Activated CD4-positive, alpha-beta T cell treated with anti-CD3 and anti-CD28 coated beads, Interleukin-2, amount 10 ng/mL, durations not matched to agents 24 days and 14 days (primary cell): ENCODE measurements at regions not wholly inside any gene's neighbourhood (a gene's known extent, or its start where the extent isn't known, plus 50 kb on each side); places are given as distances from the start of the nearest gene placed in this dataset.

ENCODE experiments used
- DNase-seq: peaks from one replicate; pipeline ENCODE4 v3.0.0; 2022
- H3K27ac Mint-ChIP-seq: one replicate; pipeline ENCODE4 v1.8.0; 2022; ENCODE audit warnings: mild to moderate bottlenecking, mixed read lengths
- H3K27me3 Mint-ChIP-seq: one replicate; pipeline ENCODE4 v1.8.0; 2022; ENCODE audit warnings: mixed read lengths
- H3K36me3 Mint-ChIP-seq: one replicate; pipeline ENCODE4 v1.8.0; 2022; ENCODE audit warnings: low read depth, mild to moderate bottlenecking, mixed read lengths
- H3K4me1 Mint-ChIP-seq: one replicate; pipeline ENCODE4 v1.8.0; 2021; ENCODE audit warnings: mixed read lengths
- H3K4me3 Mint-ChIP-seq: one replicate; pipeline ENCODE4 v1.8.0; 2022; ENCODE audit warnings: mild to moderate bottlenecking, moderate library complexity, mixed read lengths
- H3K9me3 Mint-ChIP-seq: one replicate; pipeline ENCODE4 v1.8.0; 2021; ENCODE audit warnings: mixed read lengths
- intact Hi-C: fragments of 100-400 bp; cut with micrococcal nuclease; formaldehyde crosslinking; loops from one replicate; pipeline ENCODE4 v1.15.1; 2023

DNA sequence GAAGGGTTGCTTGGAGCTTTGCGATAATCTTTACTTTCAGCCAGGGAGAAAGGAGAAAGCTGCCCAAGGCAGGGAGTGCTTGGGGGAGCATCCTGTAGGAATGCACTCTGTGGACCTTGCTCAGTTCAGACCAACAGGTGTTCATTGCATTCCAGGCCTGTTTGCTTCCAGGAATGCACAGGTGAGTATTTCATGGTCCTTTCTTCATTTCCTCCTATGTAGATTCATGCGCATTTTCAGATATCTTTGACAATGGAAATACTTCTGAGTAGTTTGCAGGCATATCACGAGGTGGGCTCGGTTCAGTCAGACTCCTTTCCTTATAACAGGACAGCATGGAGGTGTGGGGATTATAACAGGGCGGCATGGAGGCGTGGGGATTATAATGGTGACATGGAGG is 254.8 kb downstream of the FGF9 start:
- Mint-ChIP-seq H3K4me1 (no peaks in the 10 kb centered on the region), H3K27me3 (no peaks in the 10 kb centered on the region), H3K27ac (no peak overlapping the region), H3K9me3 (no peaks in the 10 kb centered on the region), H3K36me3 (no peaks in the 10 kb centered on the region), H3K4me3 (no peak overlapping the region)
- intact Hi-C loops = no loop called here
- no peak for DNase-seq

DNA sequence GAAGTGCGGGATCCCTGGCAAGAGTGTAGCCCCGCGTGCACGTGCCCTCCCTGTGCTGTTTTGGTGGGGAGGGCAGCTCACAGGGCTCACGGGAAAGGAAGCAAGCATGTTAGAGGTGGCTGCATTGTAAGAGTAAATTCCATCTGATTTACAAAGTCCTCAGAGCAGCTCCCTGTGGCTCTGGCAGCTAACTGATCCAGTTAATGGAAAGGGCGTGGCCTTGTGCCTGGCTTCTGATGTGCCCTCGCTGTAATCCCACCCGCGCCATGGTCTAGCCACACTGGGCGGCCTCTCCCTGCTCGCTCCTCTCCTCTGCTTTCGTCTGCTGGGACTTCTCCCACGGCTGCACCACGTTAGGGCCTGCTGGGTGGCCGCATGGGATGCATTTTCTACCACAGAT is 258.5 kb downstream of the FGF9 start:
- intact Hi-C loops = no loop called here
- H3K27ac Mint-ChIP-seq = no peak overlapping the region
- no peaks in the 10 kb centered on the region for H3K36me3 Mint-ChIP-seq
- no peaks in the 10 kb centered on the region for H3K4me1 Mint-ChIP-seq
- no peaks in the 10 kb centered on the region for H3K27me3 Mint-ChIP-seq
- no peak overlapping the region for H3K4me3 Mint-ChIP-seq
- no peak for DNase-seq
- no peaks in the 10 kb centered on the region for H3K9me3 Mint-ChIP-seq

DNA sequence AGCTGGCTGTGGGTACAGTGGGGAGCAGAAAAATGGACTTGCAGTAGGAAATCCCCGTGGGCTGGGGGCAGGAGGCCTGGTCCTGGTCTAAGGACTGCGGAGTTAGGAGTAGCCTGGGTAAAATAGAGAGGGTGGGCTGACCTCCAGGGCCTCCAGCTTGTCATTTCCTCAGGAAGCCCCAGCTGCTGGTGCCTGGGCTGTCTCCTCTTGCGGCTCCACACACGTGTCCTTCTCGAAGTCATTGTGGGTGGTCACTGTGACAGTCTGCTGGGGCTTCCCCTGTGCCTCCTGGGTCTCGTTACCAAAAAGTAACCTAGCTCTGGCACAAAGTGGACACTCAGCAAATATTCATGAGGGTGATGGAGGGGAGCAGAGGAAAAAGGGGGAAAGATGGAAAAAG is 259.7 kb downstream of the FGF9 start:
- DNase-seq = no peak
- no peaks in the 10 kb centered on the region for H3K27me3 Mint-ChIP-seq
- no peak overlapping the region for H3K4me3 Mint-ChIP-seq
- no peaks in the 10 kb centered on the region for H3K9me3 Mint-ChIP-seq
- no peaks in the 10 kb centered on the region for H3K4me1 Mint-ChIP-seq
- H3K27ac Mint-ChIP-seq = no peak overlapping the region
- H3K36me3 Mint-ChIP-seq = no peaks in the 10 kb centered on the region
- intact Hi-C loops = no loop called here

GRCh38 chr13:21932578-21932977 is 261.7 kb downstream of the FGF9 start:
- H3K27ac Mint-ChIP-seq = no peak overlapping the region
- H3K27me3 Mint-ChIP-seq = no peaks in the 10 kb centered on the region
- no peaks in the 10 kb centered on the region for H3K9me3 Mint-ChIP-seq
- no peaks in the 10 kb centered on the region for H3K4me1 Mint-ChIP-seq
- H3K36me3 Mint-ChIP-seq = no peaks in the 10 kb centered on the region
- no peak for DNase-seq
- intact Hi-C loops = no loop called here
- H3K4me3 Mint-ChIP-seq = no peak overlapping the region

DNA sequence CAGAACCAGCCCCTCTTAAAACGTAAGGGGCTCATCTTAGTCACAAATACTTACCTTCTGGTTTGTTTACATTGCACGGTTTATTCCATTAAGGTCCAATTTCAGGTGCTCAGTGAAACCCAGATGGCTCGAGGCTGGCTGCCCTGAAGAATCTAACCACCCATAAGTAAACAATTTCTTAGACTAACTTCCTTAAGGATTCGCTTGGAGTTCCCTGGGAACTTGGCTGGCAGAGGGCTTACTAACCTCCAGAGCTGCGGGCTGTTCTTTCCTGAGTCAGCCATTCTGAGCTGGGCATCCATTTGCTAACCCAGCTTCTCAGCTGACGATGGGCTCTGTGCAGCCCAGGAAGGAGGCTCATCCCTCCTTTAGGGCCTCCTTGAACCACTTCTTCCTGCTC is 262.1 kb downstream of the FGF9 start:
- Mint-ChIP-seq H3K4me3 (no peak overlapping the region), H3K36me3 (no peaks in the 10 kb centered on the region), H3K27ac (no peak overlapping the region), H3K27me3 (no peaks in the 10 kb centered on the region), H3K4me1 (no peaks in the 10 kb centered on the region), H3K9me3 (no peaks in the 10 kb centered on the region)
- intact Hi-C loops = no loop called here
- no peak for DNase-seq

GRCh38 chr13:21934284-21934683 is 263.4 kb downstream of the FGF9 start:
- H3K4me1 Mint-ChIP-seq = no peaks in the 10 kb centered on the region
- no peak for DNase-seq
- H3K27ac Mint-ChIP-seq = no peak overlapping the region
- intact Hi-C loops = no loop called here
- no peak overlapping the region for H3K4me3 Mint-ChIP-seq
- H3K9me3 Mint-ChIP-seq = no peaks in the 10 kb centered on the region
- H3K27me3 Mint-ChIP-seq = no peaks in the 10 kb centered on the region
- no peaks in the 10 kb centered on the region for H3K36me3 Mint-ChIP-seq

DNA sequence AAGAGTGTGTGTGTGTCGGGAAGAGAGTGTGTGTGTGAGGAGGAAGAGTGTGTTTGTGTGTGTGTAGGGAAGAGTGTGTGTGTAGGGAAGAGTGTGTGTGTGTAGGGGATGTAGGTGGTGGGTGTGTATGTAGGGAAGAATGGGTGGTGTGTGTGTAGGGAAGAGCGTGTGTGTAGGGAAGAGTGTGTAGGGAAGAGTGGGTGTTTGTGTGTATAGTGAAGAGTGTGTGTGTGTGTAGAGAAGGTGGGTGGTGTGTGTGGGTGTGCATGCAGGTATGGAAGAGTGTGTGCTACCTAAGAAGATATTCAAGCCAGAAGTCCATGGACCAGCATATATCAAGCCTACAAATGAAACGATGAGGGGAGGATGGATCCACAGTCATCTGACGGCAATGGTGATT is 265.8 kb downstream of the FGF9 start:
- Mint-ChIP-seq H3K27ac (no peak overlapping the region), H3K9me3 (peaks cover 4% of the 10 kb centered on the region), H3K36me3 (no peaks in the 10 kb centered on the region), H3K4me3 (no peak overlapping the region), H3K27me3 (no peaks in the 10 kb centered on the region), H3K4me1 (no peaks in the 10 kb centered on the region)
- no peak for DNase-seq
- intact Hi-C loops = no loop called here

GRCh38 chr13:21938168-21938567 is 267.3 kb downstream of the FGF9 start:
- Mint-ChIP-seq H3K27ac (no peak overlapping the region), H3K36me3 (no peaks in the 10 kb centered on the region), H3K27me3 (no peaks in the 10 kb centered on the region), H3K9me3 (peaks cover 4% of the 10 kb centered on the region), H3K4me3 (no peak overlapping the region), H3K4me1 (no peaks in the 10 kb centered on the region)
- intact Hi-C loops = no loop called here
- DNase-seq = no peak

GRCh38 chr13:21938636-21939035 is 267.8 kb downstream of the FGF9 start:
- Mint-ChIP-seq H3K27me3 (no peaks in the 10 kb centered on the region), H3K4me3 (no peak overlapping the region), H3K27ac (no peak overlapping the region), H3K9me3 (peaks cover 4% of the 10 kb centered on the region), H3K4me1 (no peaks in the 10 kb centered on the region), H3K36me3 (no peaks in the 10 kb centered on the region)
- no peak for DNase-seq
- intact Hi-C loops = no loop called here

- Mint-ChIP-seq H3K4me1 (no peaks in the 10 kb centered on the region), H3K27ac (no peak overlapping the region), H3K36me3 (no peaks in the 10 kb centered on the region), H3K27me3 (no peaks in the 10 kb centered on the region), H3K4me3 (no peak overlapping the region), H3K9me3 (peaks cover 13% of the 10 kb centered on the region)
- intact Hi-C loops = no loop called here
- no peak for DNase-seq
Measured at GRCh38 chr13:21942061-21942460, 271.2 kb downstream of the FGF9 start.

GRCh38 chr13:21944610-21945009 is 273.7 kb downstream of the FGF9 start:
- Mint-ChIP-seq H3K36me3 (no peaks in the 10 kb centered on the region), H3K4me3 (no peak overlapping the region)

DNA sequence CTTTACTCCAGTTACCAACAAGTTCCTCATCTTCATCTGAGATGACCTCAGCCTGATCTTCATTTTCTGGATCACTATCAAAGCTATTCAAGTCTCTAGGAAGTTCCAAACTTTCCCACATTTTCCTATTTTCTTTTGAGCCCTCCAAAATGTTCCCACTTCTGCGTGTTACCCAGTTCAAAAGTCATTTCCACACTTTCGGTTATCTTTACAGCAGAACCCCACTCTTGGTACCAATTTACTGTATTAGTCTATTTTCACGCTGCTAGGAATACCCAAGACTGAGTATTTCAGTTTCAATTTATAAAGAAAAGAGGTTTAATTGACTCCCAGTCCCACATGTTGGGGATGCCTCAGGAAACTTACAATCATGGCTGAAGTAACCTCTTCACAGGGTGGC is 274.3 kb downstream of the FGF9 start:
- no peak for DNase-seq
- H3K9me3 Mint-ChIP-seq = peaks cover 9% of the 10 kb centered on the region
- intact Hi-C loops = no loop called here
- no peaks in the 10 kb centered on the region for H3K4me1 Mint-ChIP-seq
- H3K27me3 Mint-ChIP-seq = no peaks in the 10 kb centered on the region
- no peaks in the 10 kb centered on the region for H3K36me3 Mint-ChIP-seq
- no peak overlapping the region for H3K27ac Mint-ChIP-seq
- H3K4me3 Mint-ChIP-seq = no peak overlapping the region

More at GRCh38 chr13:21944610-21945009, 273.7 kb downstream of the FGF9 start:
- no peak for DNase-seq
- H3K27me3 Mint-ChIP-seq = no peaks in the 10 kb centered on the region
- H3K4me1 Mint-ChIP-seq = no peaks in the 10 kb centered on the region
- H3K9me3 Mint-ChIP-seq = peaks cover 13% of the 10 kb centered on the region
- intact Hi-C loops = no loop called here
- no peak overlapping the region for H3K27ac Mint-ChIP-seq

GRCh38 chr13:21946964-21947363 is 276.1 kb downstream of the FGF9 start:
- Mint-ChIP-seq H3K36me3 (no peaks in the 10 kb centered on the region), H3K4me1 (no peaks in the 10 kb centered on the region), H3K4me3 (no peak overlapping the region), H3K9me3 (peaks cover 9% of the 10 kb centered on the region), H3K27ac (no peak overlapping the region), H3K27me3 (no peaks in the 10 kb centered on the region)
- intact Hi-C loops = no loop called here
- no peak for DNase-seq

- Mint-ChIP-seq H3K36me3 (no peaks in the 10 kb centered on the region), H3K4me3 (no peak overlapping the region), H3K27ac (no peak overlapping the region), H3K4me1 (no peaks in the 10 kb centered on the region), H3K27me3 (no peaks in the 10 kb centered on the region), H3K9me3 (peaks cover 9% of the 10 kb centered on the region)
- no peak for DNase-seq
- intact Hi-C loops = no loop called here
Measured at GRCh38 chr13:21948769-21949474, 278.0 kb downstream of the FGF9 start.

DNA sequence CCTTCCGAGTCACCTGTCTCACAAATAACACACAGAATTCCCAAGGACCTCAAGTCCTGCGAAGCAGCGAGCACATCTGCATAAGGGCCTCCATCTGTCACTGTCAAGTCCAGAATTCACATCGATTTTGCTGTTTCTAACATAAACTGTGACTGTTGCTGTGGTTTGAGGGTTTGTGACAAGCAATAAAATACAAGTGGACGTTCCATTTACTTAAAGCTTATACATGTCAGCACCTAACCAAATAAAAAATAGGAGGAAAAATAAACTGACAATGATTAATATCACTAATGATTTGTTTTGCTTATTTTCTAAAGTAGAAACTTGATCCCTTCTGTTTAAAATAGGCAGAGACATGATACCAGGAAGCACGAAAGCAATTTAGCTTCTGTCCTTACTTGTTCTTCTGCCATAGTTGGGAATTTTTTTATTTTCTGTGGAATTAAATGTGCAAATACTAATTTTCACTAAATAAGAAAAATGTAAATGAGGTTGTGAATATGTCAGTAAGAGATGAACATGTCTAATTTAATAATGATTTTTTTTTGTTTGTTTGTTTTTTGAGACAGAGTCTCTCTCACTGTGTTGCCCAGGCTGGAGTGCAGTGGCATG is 279.1 kb downstream of the FGF9 start:
- intact Hi-C loops = no loop called here
- Mint-ChIP-seq H3K4me1 (no peaks in the 10 kb centered on the region), H3K27ac (no peak overlapping the region), H3K36me3 (no peaks in the 10 kb centered on the region), H3K9me3 (peaks cover 9% of the 10 kb centered on the region), H3K27me3 (no peaks in the 10 kb centered on the region), H3K4me3 (no peak overlapping the region)
- DNase-seq = no peak
